ENCODE measurements at regions not wholly inside any gene's neighbourhood (a gene's known extent, or its start where the extent isn't known, plus 50 kb on each side); places are given as distances from the start of the nearest gene placed in this dataset.
"Not testable (repeated sequence)": the region's sequence is repeated elsewhere in the genome, so short reads cannot be mapped to it uniquely, and the experiment has no call there.

GRCh38 chr1:157196670-157197456 is 58.7 kb upstream of the ETV3 start:
- not testable (repeated sequence) for DNase-seq (ENCODE audit: extremely low read depth, low read depth, low spot score)

DNA sequence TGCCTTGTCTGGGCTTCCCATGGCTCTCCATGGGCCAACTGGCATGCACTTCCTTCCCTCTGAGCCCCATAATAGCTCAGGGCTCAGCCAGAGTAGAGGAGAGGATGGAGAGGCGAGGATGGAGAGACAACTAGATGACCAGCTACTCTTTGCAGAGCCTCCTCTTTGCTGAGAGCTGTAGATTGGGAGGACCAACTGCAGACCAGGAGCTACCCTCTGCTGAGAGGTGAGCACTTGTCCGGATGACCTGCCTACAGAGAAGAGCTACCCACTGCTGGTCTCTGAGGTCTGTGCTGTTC is 58.0 kb upstream of the ETV3 start:
- DNase-seq (ENCODE audit: extremely low read depth, low read depth, low spot score): no peak

- DNase-seq (ENCODE audit: extremely low read depth, low read depth, low spot score): no peak
These were observed 57.5 kb upstream of the ETV3 start for GRCh38 chr1:157195521-157196244.

DNA sequence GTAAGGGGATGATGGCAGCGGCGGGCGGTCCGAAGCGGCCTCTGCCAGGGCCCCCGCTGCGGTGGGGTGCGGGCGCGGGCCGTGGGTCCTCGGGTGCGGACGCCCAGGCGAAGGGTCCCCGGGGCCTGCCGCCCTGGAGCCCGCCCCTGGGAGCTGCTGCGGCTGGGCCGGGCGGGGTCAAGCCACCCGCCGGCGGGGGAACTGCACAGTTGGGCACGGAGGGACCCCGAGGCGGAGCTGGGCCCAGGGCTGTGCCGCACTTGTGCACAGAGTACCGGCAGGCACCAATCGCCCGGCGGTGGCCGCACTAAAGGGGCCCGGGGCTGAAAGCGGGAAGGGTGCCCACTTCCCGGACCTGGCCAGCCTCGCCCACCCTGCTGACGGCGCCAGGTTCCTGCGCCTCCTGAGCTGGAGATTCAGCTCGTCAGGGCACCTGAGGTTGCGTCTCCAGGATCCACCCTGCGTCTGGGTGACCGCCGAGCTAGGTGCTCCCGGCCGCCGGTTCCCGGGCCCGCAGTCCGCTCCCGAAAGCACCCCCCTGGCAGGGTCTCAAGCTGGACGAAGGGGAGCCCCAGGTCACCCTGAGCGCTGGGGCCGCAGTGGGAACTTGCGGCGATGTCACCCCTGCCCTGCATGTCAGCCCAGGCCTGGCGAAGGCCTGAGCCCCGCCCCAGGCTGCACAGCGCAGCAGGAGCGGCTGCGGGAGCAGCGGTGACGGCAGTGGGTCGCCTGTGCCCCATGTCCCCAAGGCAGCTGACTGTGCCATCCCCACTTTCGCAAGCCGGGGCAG is 56.7 kb upstream of the ETV3 start:
- DNase-seq (ENCODE audit: extremely low read depth, low read depth, low spot score): no peak

- peak; percentile 18 for DNase-seq (ENCODE audit: extremely low read depth, low read depth, low spot score)
These were observed 55.7 kb upstream of the ETV3 start for GRCh38 chr1:157193702-157194391.

DNA sequence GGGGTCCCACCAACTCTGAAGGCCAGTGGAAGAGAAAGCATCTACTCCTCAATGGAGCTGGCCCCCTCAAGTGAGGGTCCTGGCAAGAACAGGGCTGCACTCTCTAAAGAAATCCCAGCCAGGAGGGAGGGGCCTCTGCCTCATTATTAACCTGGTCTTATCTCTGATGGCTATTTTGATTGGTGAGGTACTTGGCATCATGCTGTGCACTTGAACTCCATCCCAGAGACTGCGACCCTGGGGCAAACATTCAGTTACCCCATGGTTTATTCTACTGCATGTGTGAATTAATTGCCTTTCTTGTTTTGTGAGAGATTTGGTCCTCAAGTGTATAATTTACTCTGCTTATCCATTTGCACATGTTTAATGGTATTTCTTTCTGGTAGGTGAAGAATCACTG is 55.0 kb upstream of the ETV3 start:
- no peak for DNase-seq (ENCODE audit: extremely low read depth, low read depth, low spot score)

GRCh38 chr1:157189986-157190982 is 52.1 kb upstream of the ETV3 start:
- DNase-seq (ENCODE audit: extremely low read depth, low read depth, low spot score): no peak

GRCh38 chr1:157189096-157189495 is 50.9 kb upstream of the ETV3 start:
- DNase-seq (ENCODE audit: extremely low read depth, low read depth, low spot score): no peak
